H1 (cell line): ENCODE measurements at regions not wholly inside any gene's neighbourhood (a gene's known extent, or its start where the extent isn't known, plus 50 kb on each side); places are given as distances from the start of the nearest gene placed in this dataset.

Experiments
- CTCF ChIA-PET: fragments of 300-600 bp; sonication (Branson Sonifier 250); formaldehyde crosslinking; loops from one replicate; lab custom pipeline; 2021; ENCODE audit not compliant: partially characterized antibody; lab: Charles Lee
- POLR2A ChIA-PET: fragments of 300-600 bp; sonication (Branson Sonifier 250); formaldehyde crosslinking; loops from one replicate; lab custom pipeline; 2021; ENCODE audit warnings: inconsistent platforms; ENCODE audit not compliant: partially characterized antibody; lab: Charles Lee
- DNase-seq, 2 experiments: peaks; one replicate each; pipeline versions ENCODE4 v3.0.0 to v3.0.0-alpha.2; 2010 to 2022; ENCODE audit warnings: low spot score in 2 of 2, low read depth in 1 of 2, mixed read lengths in 1 of 2
- FAIRE-seq: peaks from 2 replicates; lab custom pipeline; 2011; peaks lifted over from hg19 to GRCh38; lab: Jason Lieb, UNC
- H2AFZ ChIP-seq: 2 replicates; pipeline ENCODE4 v1.8.1; 2012; ENCODE audit warnings: low read length, inconsistent platforms
- H2AK5ac ChIP-seq: 2 replicates; pipeline ENCODE4 v1.6.1; 2013; ENCODE audit warnings: low read depth, low read length
- H2BK120ac ChIP-seq: replicated peaks from 2 replicates; pipeline ENCODE3; 2013; ENCODE audit warnings: low read depth, low read length, inconsistent platforms
- H2BK12ac ChIP-seq: 2 replicates; pipeline ENCODE4 v1.6.1; 2013; ENCODE audit warnings: low read depth, low read length
- H2BK15ac ChIP-seq: 2 replicates; pipeline ENCODE4 v1.6.1; 2013; ENCODE audit warnings: low read length
- H2BK20ac ChIP-seq: 2 replicates; pipeline ENCODE4 v1.6.1; 2013; ENCODE audit warnings: low read length
- H2BK5ac ChIP-seq: 2 replicates; pipeline ENCODE4 v1.6.1; 2013; ENCODE audit warnings: low read depth, low read length
- H3K14ac ChIP-seq: 2 replicates; pipeline ENCODE4 v1.6.1; 2013; ENCODE audit warnings: inconsistent platforms; ENCODE audit not compliant: insufficient read length
- H3K18ac ChIP-seq: 2 replicates; pipeline ENCODE4 v1.6.1; 2013; ENCODE audit warnings: low read length; ENCODE audit errors: extremely low read depth
- H3K23ac ChIP-seq: 2 replicates; pipeline ENCODE4 v1.6.1; 2013; ENCODE audit warnings: inconsistent platforms; ENCODE audit not compliant: insufficient read length
- H3K23me2 ChIP-seq: 2 replicates; pipeline ENCODE4 v1.6.1; 2013; ENCODE audit warnings: low read depth, low read length
- H3K27ac ChIP-seq: 2 replicates; pipeline ENCODE4 v1.6.1; 2011; ENCODE audit warnings: low read depth, low read length, inconsistent platforms
- H3K27me3 ChIP-seq, 4 experiments: replicated peaks in 1 of 4; 1 replicate in 1 of 4; 2 replicates in 3 of 4; pipeline versions ENCODE4 v1.6.1 to v1.8.1; 2011 to 2013; ENCODE audit warnings: low read length in 3 of 4, mild to moderate bottlenecking in 3 of 4, inconsistent platforms in 2 of 4, mixed read lengths in 2 of 4, moderate library complexity in 1 of 4; ENCODE audit not compliant: control insufficient read depth in 3 of 4, insufficient read depth in 3 of 4; ENCODE audit errors: extremely low read depth in 1 of 4
- H3K36me3 ChIP-seq, 4 experiments: 2 replicates each; pipeline versions ENCODE4 v1.6.1 to v1.8.1; 2011 to 2013; ENCODE audit warnings: mild to moderate bottlenecking in 4 of 4, low read length in 3 of 4, moderate library complexity in 2 of 4, control low read depth in 1 of 4, inconsistent platforms in 1 of 4; ENCODE audit not compliant: insufficient read depth in 4 of 4, control insufficient read depth in 2 of 4
- H3K4ac ChIP-seq: replicated peaks from 2 replicates; pipeline ENCODE3; 2013; ENCODE audit warnings: low read length, low read depth, mixed read lengths, inconsistent platforms; ENCODE audit not compliant: insufficient read length
- H3K4me1 ChIP-seq, 4 experiments: replicated peaks in 1 of 4; 1 replicate in 1 of 4; 2 replicates in 3 of 4; pipeline versions ENCODE4 v1.6.1 to v1.8.1; 2011 to 2013; ENCODE audit warnings: low read length in 3 of 4, inconsistent platforms in 2 of 4, mixed read lengths in 1 of 4; ENCODE audit not compliant: insufficient read depth in 4 of 4, control insufficient read depth in 3 of 4
- H3K4me2 ChIP-seq, 2 experiments: 2 replicates each; pipeline versions ENCODE4 v1.6.1 to v1.8.1; 2011 to 2013; ENCODE audit warnings: low read depth in 2 of 2, low read length in 2 of 2, control low read depth in 1 of 2, inconsistent platforms in 1 of 2, mild to moderate bottlenecking in 1 of 2; ENCODE audit not compliant: insufficient read depth in 1 of 2
- H3K4me3 ChIP-seq, 4 experiments: fragments of 200-600, 300-600 bp in 1 of 4; sonication (generic), shearing (Covaris generic), sonication (Bioruptor Twin) in 1 of 4; 2 replicates each; pipeline versions ENCODE4 v1.5.1 to v1.8.1; 2011 to 2016; ENCODE audit warnings: low read length in 4 of 4, low read depth in 3 of 4, control low read depth in 2 of 4, inconsistent platforms in 2 of 4, mild to moderate bottlenecking in 2 of 4, mixed read lengths in 1 of 4, moderate library complexity in 1 of 4; ENCODE audit not compliant: insufficient read depth in 2 of 4; ENCODE audit errors: extremely low read depth in 1 of 4
- H3K56ac ChIP-seq: replicated peaks from 2 replicates; pipeline ENCODE3; 2013; ENCODE audit warnings: low read depth, mild to moderate bottlenecking, mixed read lengths, low read length, inconsistent platforms; ENCODE audit not compliant: insufficient read length
- H3K79me1 ChIP-seq: 2 replicates; pipeline ENCODE4 v1.6.1; 2013; ENCODE audit warnings: low read depth, low read length, control low read depth
- H3K79me2 ChIP-seq, 2 experiments: 2 replicates each; pipeline versions ENCODE4 v1.6.1 to v1.8.1; 2012 to 2013; ENCODE audit warnings: low read length in 2 of 2, mild to moderate bottlenecking in 2 of 2, inconsistent platforms in 1 of 2; ENCODE audit not compliant: insufficient read depth in 2 of 2, control insufficient read depth in 1 of 2
- H3K9ac ChIP-seq, 4 experiments: replicated peaks in 1 of 4; 1 replicate in 1 of 4; 2 replicates in 3 of 4; pipeline versions ENCODE4 v1.6.1 to v1.8.1; 2011 to 2013; ENCODE audit warnings: low read depth in 3 of 4, low read length in 3 of 4, control low read depth in 2 of 4, mild to moderate bottlenecking in 2 of 4, moderate library complexity in 2 of 4, inconsistent platforms in 1 of 4; ENCODE audit errors: extremely low read depth in 1 of 4
- H3K9me3 ChIP-seq, 2 experiments: 2 replicates each; pipeline versions ENCODE4 v1.6.1 to v1.8.1; 2012 to 2013; ENCODE audit warnings: mild to moderate bottlenecking in 2 of 2, moderate library complexity in 2 of 2, control low read depth in 1 of 2, inconsistent platforms in 1 of 2, low read depth in 1 of 2, low read length in 1 of 2, mixed read lengths in 1 of 2; ENCODE audit not compliant: insufficient read depth in 2 of 2
- H4K20me1 ChIP-seq, 2 experiments: replicated peaks in 1 of 2; 2 replicates each; pipeline versions ENCODE3 to v1.8.1; 2011 to 2013; ENCODE audit warnings: inconsistent platforms in 2 of 2, low read length in 2 of 2, mild to moderate bottlenecking in 1 of 2; ENCODE audit not compliant: insufficient read depth in 2 of 2, control insufficient read depth in 1 of 2
- H4K5ac ChIP-seq: 2 replicates; pipeline ENCODE4 v1.6.1; 2013; ENCODE audit warnings: low read length, low read depth, mixed read lengths, inconsistent platforms; ENCODE audit not compliant: insufficient read length
- H4K8ac ChIP-seq: 2 replicates; pipeline ENCODE4 v1.8.0; 2013; ENCODE audit warnings: mild to moderate bottlenecking, moderate library complexity, low read length, inconsistent platforms; ENCODE audit not compliant: insufficient read depth; ENCODE audit errors: extremely low read depth
- H4K91ac ChIP-seq: replicated peaks from 2 replicates; pipeline ENCODE3; 2013; ENCODE audit warnings: low read length, mixed read lengths, inconsistent platforms; ENCODE audit not compliant: insufficient read length
- BCL11A ChIP-seq, 2 experiments: IDR thresholded peaks; one replicate each; pipeline ENCODE4 v1.6.1; 2011; ENCODE audit warnings: low read depth in 2 of 2, low read length in 2 of 2, mild to moderate bottlenecking in 2 of 2
- CHD2 ChIP-seq: IDR thresholded peaks from 2 replicates; pipeline ENCODE4 v1.6.1; 2012; ENCODE audit warnings: low read length, improper control_type of control experiment
- GABPA ChIP-seq: IDR thresholded peaks from 2 replicates; pipeline ENCODE4 v1.6.1; 2011; ENCODE audit warnings: mild to moderate bottlenecking, low read length, moderate library complexity, borderline replicate concordance; ENCODE audit not compliant: insufficient read depth
- JUND ChIP-seq: IDR thresholded peaks from 2 replicates; pipeline ENCODE4 v1.6.1; 2011; ENCODE audit warnings: mild to moderate bottlenecking, improper control_type of control experiment, low read length
- KDM1A ChIP-seq: fragments of 200-600, 300-600 bp; sonication (generic); IDR thresholded peaks from 2 replicates; pipeline ENCODE4 v1.7.1; 2016; ENCODE audit warnings: mild to moderate bottlenecking, low read length, borderline replicate concordance
- RAD21 ChIP-seq, 2 experiments: IDR thresholded peaks in 1 of 2; conservative IDR thresholded peaks in 1 of 2; 2 replicates each; pipeline ENCODE4 v1.6.1; 2011; ENCODE audit warnings: low read depth in 2 of 2, low read length in 2 of 2, improper control_type of control experiment in 1 of 2, inconsistent platforms in 1 of 2, mild to moderate bottlenecking in 1 of 2, moderate library complexity in 1 of 2
- TAF1 ChIP-seq: IDR thresholded peaks from 2 replicates; pipeline ENCODE4 v1.6.1; 2011; ENCODE audit warnings: mild to moderate bottlenecking, low read depth, low read length
- WGBS, 2 experiments: shearing (Covaris generic) in 1 of 2; methylation state at CpG; one replicate each; pipeline versions ENCODE4 v1.1.6 to v1.1.7; 2013 to 2015; ENCODE audit warnings: low lambda C conversion rate in 2 of 2, mixed read lengths in 2 of 2, inconsistent platforms in 1 of 2, low coverage in 1 of 2, missing lambda C conversion rate in 1 of 2; ENCODE audit not compliant: insufficient replicate concordance in 2 of 2, insufficient coverage in 1 of 2, insufficient read length in 1 of 2; ENCODE audit errors: extremely low coverage in 1 of 2, missing lambda C conversion rate in 1 of 2; 5-methylcytosine and 5-hydroxymethylcytosine counted together

DNA sequence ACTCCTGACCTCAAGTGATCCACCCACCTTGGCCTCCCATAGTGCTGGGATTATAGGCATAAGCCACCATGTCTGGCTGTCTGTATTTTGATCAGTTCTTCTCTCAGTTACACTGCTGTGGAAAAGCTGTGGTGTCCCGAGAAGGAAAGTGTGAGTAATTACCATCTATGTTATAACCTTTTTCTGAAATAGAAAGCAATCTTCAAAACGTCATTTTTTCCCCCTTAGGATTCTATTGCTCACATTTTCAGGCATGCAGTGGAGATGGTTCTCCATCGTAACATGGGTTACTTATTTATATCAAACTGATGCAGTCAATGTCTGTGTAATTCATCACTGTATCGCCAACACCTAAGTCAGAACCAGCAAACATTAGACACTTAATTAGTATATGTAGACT is 103.5 kb upstream of the FAM3C start:
- H4K5ac ChIP-seq: no peak overlapping the region
- no peaks in the 10 kb centered on the region for H3K79me2 ChIP-seq
- 88% methylated on average over 4 of the region's 4 CpGs; no CpG with 5 or more reads in 1 of the 2 experiments for WGBS, 2 experiments
- H3K9me3 ChIP-seq: peaks cover 0 to 3% of the 10 kb centered on the region in 2 experiments; a peak in 2 of 4 replicates
- no peak overlapping the region for H3K14ac ChIP-seq
- no peaks in the 10 kb centered on the region; a peak in 1 of 8 replicates for H3K36me3 ChIP-seq
- ChIA-PET CTCF (interaction anchor here (1.1 kb wide), 1 partner anchor 105 kb away, joined by 3 read pairs; no protein-coding TSS in a partner anchor), POLR2A (no interaction called here)
- no peak overlapping the region for H2BK12ac ChIP-seq
- H2BK120ac ChIP-seq: no peak overlapping the region
- no peak overlapping the region for H3K56ac ChIP-seq
- no peak for TF ChIP-seq KDM1A
- no peak for TF ChIP-seq CHD2
- no peak for TF ChIP-seq JUND
- no peak for TF ChIP-seq TAF1
- no peak for TF ChIP-seq BCL11A (IDR thresholded peaks at IDR 0.05; ENCODE audit: low read depth in 2 of 2, low read length in 2 of 2)
- TF ChIP-seq GABPA: no peak
- TF ChIP-seq RAD21 (IDR thresholded peaks at IDR 0.05 in 1 of 2, conservative IDR thresholded peaks at IDR 0.05 in 1 of 2; ENCODE audit: low read depth in 2 of 2, low read length in 2 of 2): no peak
- no peak overlapping the region for H3K4me2 ChIP-seq
- FAIRE-seq (no peak), DNase-seq (no peak)
- H3K27me3 ChIP-seq: no peaks in the 10 kb centered on the region
- H2BK15ac ChIP-seq: no peak overlapping the region
- H4K91ac ChIP-seq: no peak overlapping the region
- no peak overlapping the region for H3K4ac ChIP-seq
- H3K27ac ChIP-seq: no peak overlapping the region
- no peak overlapping the region for H2BK20ac ChIP-seq
- H2AFZ ChIP-seq: no peak overlapping the region
- H3K23me2 ChIP-seq: no peaks in the 10 kb centered on the region
- no peaks in the 10 kb centered on the region for H3K79me1 ChIP-seq
- no peak overlapping the region for H2BK5ac ChIP-seq
- no peak overlapping the region for H2AK5ac ChIP-seq
- no peak overlapping the region for H4K8ac ChIP-seq
- H3K4me3 ChIP-seq: no peak overlapping the region
- no peak overlapping the region for H3K9ac ChIP-seq
- H4K20me1 ChIP-seq: no peaks in the 10 kb centered on the region
- no peak overlapping the region for H3K23ac ChIP-seq
- H3K18ac ChIP-seq: no peak overlapping the region
- peaks cover 0 to 4% (median 0%) of the 10 kb centered on the region in 4 experiments; a peak in 2 of 7 replicates for H3K4me1 ChIP-seq
